GM18519 (cell line): ENCODE measurements at regions not wholly inside any gene's neighbourhood (a gene's known extent, or its start where the extent isn't known, plus 50 kb on each side); places are given as distances from the start of the nearest gene placed in this dataset.
"Not testable (repeated sequence)": the region's sequence is repeated elsewhere in the genome, so short reads cannot be mapped to it uniquely, and the experiment has no call there.

Source experiments
- ATAC-seq: cut with Tn5 transposase; IDR thresholded peaks from one replicate; pipeline ENCODE4 v1.9.1; 2021; ENCODE audit warnings: mild to moderate bottlenecking, moderate library complexity; ENCODE audit not compliant: unreplicated experiment, low FRiP score

DNA sequence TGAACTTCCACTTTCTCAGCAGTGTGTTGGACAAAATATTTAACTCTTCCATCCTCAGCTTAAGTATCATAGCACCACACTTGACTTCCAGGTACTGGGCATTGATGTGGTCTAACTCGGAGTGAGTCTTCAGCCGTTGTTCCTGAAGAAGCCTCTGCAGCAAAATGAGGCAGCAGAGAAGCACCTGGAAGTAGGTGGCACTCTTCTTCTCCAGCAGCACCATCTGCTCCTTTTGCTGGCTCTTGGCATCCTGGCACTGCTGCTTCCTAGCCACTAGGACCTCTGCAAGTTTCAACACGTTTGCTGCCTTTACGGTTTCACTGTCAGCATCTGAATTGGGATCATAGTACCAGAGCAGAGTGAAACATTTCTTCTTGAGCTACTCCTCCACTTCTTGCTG is 162.5 kb upstream of the GORAB start:
- no peak for ATAC-seq

DNA sequence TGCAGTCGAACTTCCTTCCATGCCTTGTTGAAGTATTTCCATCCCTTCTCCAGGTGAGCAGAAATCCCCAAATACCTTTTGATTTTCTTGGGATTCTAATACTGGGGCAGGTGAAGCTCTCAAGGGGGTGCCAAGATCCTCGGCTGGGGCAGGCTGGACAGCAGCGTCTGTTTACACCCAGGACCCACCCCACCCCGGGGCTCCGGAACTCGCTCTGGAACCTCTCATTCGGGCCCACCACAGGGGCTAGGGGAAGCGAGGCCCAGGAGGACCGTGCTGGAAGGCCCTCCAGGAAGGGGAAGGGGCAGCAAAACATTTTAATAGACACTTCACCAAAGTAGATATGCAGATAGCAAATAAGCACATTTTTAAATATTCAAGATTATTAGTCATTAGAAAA is 161.9 kb upstream of the GORAB start:
- no peak for ATAC-seq

GRCh38 chr1:170375082-170375723 is 156.8 kb upstream of the GORAB start:
- ATAC-seq = no peak

DNA sequence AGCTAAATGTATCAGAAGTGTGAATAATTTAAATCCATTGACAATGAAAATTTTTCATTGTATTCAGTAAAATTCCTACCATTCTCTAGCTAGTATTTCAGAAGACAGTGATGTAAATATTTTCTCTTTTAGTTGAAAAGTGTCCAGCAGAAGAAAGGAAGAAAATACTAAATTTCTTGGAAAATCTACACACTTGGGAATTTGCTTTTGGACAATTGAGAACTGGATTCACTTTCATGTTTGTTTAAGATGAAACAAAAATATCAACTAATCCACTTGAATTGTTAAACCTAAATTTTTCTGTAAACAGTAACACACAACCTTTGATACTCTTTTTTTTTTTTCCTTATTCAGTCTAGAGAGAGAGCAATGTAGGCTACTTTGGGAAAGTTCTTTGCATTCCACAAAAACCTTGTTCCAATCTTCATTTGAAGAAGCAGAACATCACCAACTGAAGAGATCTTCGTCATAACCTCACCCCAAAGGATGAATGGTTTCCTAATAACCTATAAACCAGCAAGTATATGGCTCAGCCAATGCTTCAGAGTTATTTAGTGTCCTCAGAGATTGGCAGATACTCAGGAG is 155.1 kb upstream of the GORAB start:
- no peak for ATAC-seq

- ATAC-seq = no peak
Observed at GRCh38 chr1:170377440-170377839, 154.5 kb upstream of the GORAB start.

DNA sequence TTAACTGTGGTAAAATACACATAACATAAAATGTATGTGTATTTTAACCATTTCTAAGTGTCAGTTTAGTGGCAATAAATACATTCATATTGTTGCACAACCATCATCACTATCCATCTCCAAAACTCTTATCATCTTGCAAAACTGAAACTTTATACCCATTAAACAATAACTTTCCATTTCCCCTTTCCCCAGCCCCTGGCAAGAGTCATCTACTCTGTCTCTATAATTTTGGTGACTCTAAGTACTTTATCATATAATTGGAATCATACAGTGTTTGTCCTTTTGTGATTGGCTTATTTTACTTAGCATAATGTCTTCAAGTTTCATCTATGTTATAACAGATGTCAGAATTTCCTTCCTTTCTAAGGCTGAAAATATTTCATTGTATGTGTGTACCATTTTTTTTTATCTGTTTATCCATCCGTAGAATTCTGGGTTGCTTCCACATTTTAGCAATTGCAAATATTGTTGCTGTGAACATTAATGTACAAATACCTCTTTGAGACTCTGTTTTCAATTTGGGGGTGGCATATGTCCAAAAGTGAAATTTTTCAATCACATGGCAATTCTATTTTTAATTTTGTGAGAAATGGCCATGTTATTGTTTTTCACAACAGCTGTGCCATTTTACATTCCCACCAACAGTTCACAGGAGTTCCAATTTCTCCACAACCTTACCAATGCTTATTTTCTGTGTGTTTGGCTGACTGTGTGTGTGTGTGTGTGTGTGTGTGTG is 153.9 kb upstream of the GORAB start:
- no peak for ATAC-seq

DNA sequence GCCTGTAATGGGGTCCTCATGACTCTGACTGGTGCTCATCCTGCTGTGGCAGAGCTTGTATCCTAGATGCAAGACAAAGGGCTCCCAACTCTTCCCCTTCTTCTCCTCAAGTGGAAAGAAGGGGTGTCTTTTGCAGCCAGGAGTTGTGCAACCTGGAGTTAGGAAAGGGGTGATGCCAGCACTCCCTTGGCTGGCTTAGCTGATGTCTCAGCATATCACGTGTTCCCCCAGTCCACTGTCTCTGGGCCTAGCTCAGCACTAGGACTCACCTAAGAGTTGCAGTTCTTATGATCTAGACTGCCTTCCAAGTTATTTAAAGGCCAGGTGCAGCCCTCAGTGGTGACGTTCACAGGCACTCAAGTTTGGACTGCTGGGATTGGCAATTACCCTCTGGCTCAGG is 146.2 kb upstream of the GORAB start:
- no peak for ATAC-seq

GRCh38 chr1:170388489-170388888 is 143.5 kb upstream of the GORAB start:
- no peak for ATAC-seq

GRCh38 chr1:170395149-170395548 is 136.8 kb upstream of the GORAB start:
- ATAC-seq = no peak

DNA sequence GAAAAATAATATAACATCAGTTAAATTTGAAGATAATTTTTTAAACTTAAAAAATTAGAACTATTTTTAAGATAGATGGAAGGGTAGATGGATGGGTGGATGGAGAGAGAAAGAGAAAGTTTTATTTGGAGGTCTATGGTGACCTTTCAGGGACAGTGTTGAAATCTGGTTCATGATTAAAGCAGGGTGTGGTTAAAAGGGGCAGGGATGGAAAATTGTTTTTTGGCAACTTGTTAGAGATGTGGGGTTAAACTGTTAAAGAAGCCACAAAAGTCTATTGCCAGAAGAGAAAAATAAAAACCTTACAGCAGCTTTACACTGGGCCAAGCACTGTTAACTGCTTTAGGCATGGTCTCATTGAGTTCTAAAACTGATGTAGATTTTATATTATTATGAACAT is 134.9 kb upstream of the GORAB start:
- ATAC-seq = no peak

- no peak for ATAC-seq
Observed at GRCh38 chr1:170402476-170403311, 129.3 kb upstream of the GORAB start.

GRCh38 chr1:170407138-170407537 is 124.8 kb upstream of the GORAB start:
- ATAC-seq = no peak

DNA sequence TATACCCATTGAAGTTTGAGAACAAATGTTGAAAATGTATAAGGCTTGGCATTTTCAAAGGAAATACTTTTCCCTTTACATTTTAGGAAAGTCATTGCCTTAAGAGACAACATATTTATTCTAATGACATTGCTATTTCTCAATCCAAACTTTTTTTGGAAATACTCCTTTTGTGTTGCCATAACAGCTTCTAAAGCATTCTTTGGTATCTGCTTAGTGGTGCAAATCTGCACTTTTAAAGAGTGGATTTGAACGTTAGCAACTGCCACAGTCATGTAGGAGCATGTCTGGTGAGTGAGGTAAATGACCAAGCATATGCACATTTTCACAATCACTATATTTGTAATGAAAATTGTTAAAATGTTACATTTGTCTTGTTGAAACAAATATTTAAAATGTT is 124.4 kb upstream of the GORAB start:
- no peak for ATAC-seq

DNA sequence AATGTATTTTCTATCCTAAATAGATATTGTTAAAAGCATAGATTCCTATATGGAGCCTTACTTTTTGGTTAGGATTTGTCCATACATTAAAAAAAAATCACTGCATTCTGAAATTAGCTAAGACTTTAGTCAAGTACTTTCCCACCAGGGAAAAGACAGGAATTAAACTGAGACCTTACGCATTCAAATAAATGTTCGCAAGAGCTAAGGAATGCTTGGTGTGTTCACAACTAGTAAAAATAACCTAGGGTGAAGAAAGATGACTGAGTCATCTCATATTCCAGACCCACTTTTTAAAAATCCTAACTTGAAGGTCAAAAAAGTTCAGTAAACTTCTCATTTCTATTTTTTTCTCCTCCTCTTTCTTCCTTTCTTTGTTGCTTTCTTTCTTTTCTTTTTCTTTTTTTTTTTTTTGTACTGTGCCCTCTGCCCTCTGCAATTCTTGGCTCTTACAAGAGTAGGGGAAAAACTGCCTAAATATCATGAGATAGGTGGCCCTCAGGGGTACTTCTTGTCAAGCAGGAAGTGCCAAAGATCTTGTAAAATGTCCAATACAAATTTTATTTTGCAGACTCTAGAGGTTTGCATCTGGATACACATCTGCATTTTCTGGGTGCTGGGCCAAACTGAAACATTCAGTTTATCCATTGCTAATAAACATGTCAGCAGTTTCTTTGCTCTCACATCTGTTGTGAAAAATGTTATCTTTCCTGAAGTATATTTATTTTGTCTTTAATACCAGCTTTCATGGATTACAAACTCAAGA is 121.4 kb upstream of the GORAB start:
- ATAC-seq = no peak

GRCh38 chr1:170414989-170415709 is 116.8 kb upstream of the GORAB start:
- no peak for ATAC-seq

GRCh38 chr1:170415710-170416372 is 116.1 kb upstream of the GORAB start:
- no peak for ATAC-seq

DNA sequence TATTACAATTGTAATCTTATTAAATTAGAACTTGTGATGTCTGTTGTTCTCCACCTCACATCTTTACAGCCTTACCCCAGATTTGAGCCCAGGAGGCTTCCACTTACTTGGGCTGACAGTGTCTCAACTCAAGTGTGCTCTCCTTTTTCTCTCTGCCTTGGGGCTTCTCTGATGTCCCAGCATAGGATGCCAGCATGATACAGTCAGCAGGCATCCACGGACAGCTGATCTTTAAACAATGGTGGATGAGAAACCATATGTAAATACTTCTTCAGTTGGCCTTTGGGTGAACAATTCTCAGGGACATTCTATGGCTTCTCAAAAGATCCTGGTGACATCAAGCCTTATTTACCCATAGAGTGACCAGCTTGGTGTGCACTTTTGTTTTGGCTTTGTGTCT is 107.6 kb upstream of the GORAB start:
- no peak for ATAC-seq

GRCh38 chr1:170426596-170426995 is 105.4 kb upstream of the GORAB start:
- ATAC-seq = no peak

DNA sequence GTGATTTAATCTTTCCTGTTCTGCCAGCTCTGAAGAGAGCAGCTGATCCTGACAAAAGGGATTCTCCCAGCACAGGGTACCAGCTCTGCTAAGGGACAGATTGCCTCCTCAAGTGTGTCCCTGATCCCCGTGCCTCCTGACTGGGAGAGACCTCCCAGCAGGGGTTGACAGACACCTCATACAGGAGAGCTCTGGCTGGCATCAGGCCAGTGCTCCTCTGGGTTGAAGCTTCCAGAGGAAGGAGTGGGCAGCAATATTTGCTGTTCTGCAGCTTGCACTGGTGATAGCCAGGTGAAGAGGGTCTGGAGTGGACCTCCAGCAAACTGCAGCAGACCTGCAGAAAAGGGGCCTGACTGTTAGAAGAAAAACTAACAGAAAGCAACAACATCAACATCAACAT is 105.0 kb upstream of the GORAB start:
- ATAC-seq = not testable (repeated sequence)
